Activated CD4-positive, alpha-beta T cell treated with anti-CD3 and anti-CD28 coated beads for 24 hours (primary cell): ENCODE measurements at regions not wholly inside any gene's neighbourhood (a gene's known extent, or its start where the extent isn't known, plus 50 kb on each side); places are given as distances from the start of the nearest gene placed in this dataset.

Experiments
- DNase-seq, 2 donors: peaks; one replicate each; pipeline ENCODE4 v3.0.0-alpha.2; 2020; ENCODE audit warnings: low read depth in 2 of 2

GRCh38 chr9:86659413-86660046 is 287.8 kb downstream of the GAS1 start:
- no peak for DNase-seq

- no peak for DNase-seq
Measured at GRCh38 chr9:86655147-86655546, 292.2 kb downstream of the GAS1 start.

GRCh38 chr9:86653466-86653865 is 293.8 kb downstream of the GAS1 start:
- DNase-seq: no peak

- no peak for DNase-seq
Measured at GRCh38 chr9:86652736-86653135, 294.6 kb downstream of the GAS1 start.

GRCh38 chr9:86649913-86650312 is 295.7 kb upstream of the TUT7 start:
- no peak for DNase-seq

GRCh38 chr9:86648828-86649170 is 294.6 kb upstream of the TUT7 start:
- DNase-seq: no peak

- DNase-seq: no peak
Measured at GRCh38 chr9:86648156-86648827, 294.1 kb upstream of the TUT7 start.

GRCh38 chr9:86645303-86645702 is 291.1 kb upstream of the TUT7 start:
- no peak for DNase-seq

GRCh38 chr9:86644675-86645034 is 290.4 kb upstream of the TUT7 start:
- DNase-seq: no peak

- DNase-seq: no peak
Measured at GRCh38 chr9:86643946-86644674, 289.9 kb upstream of the TUT7 start.

GRCh38 chr9:86642721-86643120 is 288.5 kb upstream of the TUT7 start:
- no peak for DNase-seq

- no peak for DNase-seq
Measured at GRCh38 chr9:86641970-86642369, 287.8 kb upstream of the TUT7 start.

GRCh38 chr9:86639899-86640379 is 285.7 kb upstream of the TUT7 start:
- no peak for DNase-seq

GRCh38 chr9:86639287-86639686 is 285.1 kb upstream of the TUT7 start:
- DNase-seq: no peak

- DNase-seq: no peak
Measured at GRCh38 chr9:86638109-86638508, 283.9 kb upstream of the TUT7 start.

GRCh38 chr9:86637515-86637914 is 283.3 kb upstream of the TUT7 start:
- no peak for DNase-seq

GRCh38 chr9:86636519-86636918 is 282.3 kb upstream of the TUT7 start:
- DNase-seq: no peak

- DNase-seq: no peak
Measured at GRCh38 chr9:86636038-86636437, 281.8 kb upstream of the TUT7 start.

GRCh38 chr9:86634501-86634900 is 280.3 kb upstream of the TUT7 start:
- no peak for DNase-seq

- no peak for DNase-seq
Measured at GRCh38 chr9:86633945-86634344, 279.7 kb upstream of the TUT7 start.

- DNase-seq: no peak
Measured at GRCh38 chr9:86632537-86632936, 278.3 kb upstream of the TUT7 start.

- no peak for DNase-seq
Measured at GRCh38 chr9:86629530-86629929, 275.3 kb upstream of the TUT7 start.

- DNase-seq: no peak
Measured at GRCh38 chr9:86626802-86627201, 272.6 kb upstream of the TUT7 start.
